Fibroblast of skin of left biceps (primary cell): ENCODE measurements at regions not wholly inside any gene's neighbourhood (a gene's known extent, or its start where the extent isn't known, plus 50 kb on each side); places are given as distances from the start of the nearest gene placed in this dataset.
A peak's percentile ranks its signal among the peaks of the same experiment; 100 is the strongest.

Source experiments
- DNase-seq, 2 experiments: peaks; one replicate each; pipeline ENCODE4 v3.0.0-alpha.2; 2013; ENCODE audit warnings: low read depth in 2 of 2

GRCh38 chr15:62742409-62743171 is 300.0 kb upstream of the TPM1 start:
- DNase-seq = peak; percentile 73 to 82

- DNase-seq = no peak
These were observed 296.8 kb upstream of the TPM1 start for GRCh38 chr15:62745621-62746225.

- DNase-seq = no peak
These were observed 294.4 kb upstream of the TPM1 start for GRCh38 chr15:62748196-62748595.

GRCh38 chr15:62749036-62749815 is 293.3 kb upstream of the TPM1 start:
- DNase-seq = no peak

- no peak for DNase-seq
These were observed 292.1 kb upstream of the TPM1 start for GRCh38 chr15:62750471-62750870.

- no peak for DNase-seq
These were observed 289.7 kb upstream of the TPM1 start for GRCh38 chr15:62752657-62753517.

- no peak for DNase-seq
These were observed 288.9 kb upstream of the TPM1 start for GRCh38 chr15:62753518-62754221.

GRCh38 chr15:62756326-62756994 is 286.1 kb upstream of the TPM1 start:
- DNase-seq = no peak

GRCh38 chr15:62756995-62757360 is 285.6 kb upstream of the TPM1 start:
- DNase-seq = no peak

GRCh38 chr15:62757535-62757934 is 285.0 kb upstream of the TPM1 start:
- DNase-seq = no peak

GRCh38 chr15:62758126-62758951 is 284.2 kb upstream of the TPM1 start:
- peak; percentile 90 for DNase-seq

GRCh38 chr15:62758952-62759349 is 283.6 kb upstream of the TPM1 start:
- DNase-seq = no peak

- DNase-seq = no peak
These were observed 282.0 kb upstream of the TPM1 start for GRCh38 chr15:62760538-62760937.

GRCh38 chr15:62765916-62766315 is 276.6 kb upstream of the TPM1 start:
- DNase-seq = no peak

- DNase-seq = no peak
These were observed 275.9 kb upstream of the TPM1 start for GRCh38 chr15:62766599-62766998.

- DNase-seq = peak; percentile 57 to 60
These were observed 272.9 kb upstream of the TPM1 start for GRCh38 chr15:62769604-62770003.

- DNase-seq = no peak
These were observed 272.4 kb upstream of the TPM1 start for GRCh38 chr15:62770111-62770660.

GRCh38 chr15:62770752-62771151 is 271.8 kb upstream of the TPM1 start:
- DNase-seq = peak; percentile 70 to 73

GRCh38 chr15:62771234-62771633 is 271.3 kb upstream of the TPM1 start:
- DNase-seq = no peak
